Kidney (tissue), 13 donors: ENCODE measurements at regions not wholly inside any gene's neighbourhood (a gene's known extent, or its start where the extent isn't known, plus 50 kb on each side); places are given as distances from the start of the nearest gene placed in this dataset.

ENCODE experiments used
- DNase-seq, 5 donors: peaks; one replicate each; pipeline ENCODE4 v3.0.0-alpha.2; 2013 to 2020
- FAIRE-seq: peaks from 2 replicates; lab custom pipeline; 2012; peaks lifted over from hg19 to GRCh38; lab: Jason Lieb, UNC
- H3K27ac ChIP-seq, 2 donors: one replicate each; pipeline ENCODE4 v1.7.0; 2013; ENCODE audit warnings: low read depth in 2 of 2, low read length in 2 of 2, inconsistent platforms in 1 of 2
- H3K27me3 ChIP-seq: one replicate; pipeline ENCODE4 v1.7.1; 2013; ENCODE audit warnings: low read length, inconsistent platforms; ENCODE audit not compliant: control insufficient read depth, insufficient read depth
- H3K36me3 ChIP-seq, 3 donors: one replicate each; pipeline versions ENCODE4 v1.7.0 to v1.7.1; 2013; ENCODE audit warnings: low read length in 3 of 3, control low read depth in 1 of 3, inconsistent platforms in 1 of 3; ENCODE audit not compliant: insufficient read depth in 3 of 3, control insufficient read depth in 2 of 3
- H3K4me1 ChIP-seq, 3 donors: one replicate each; pipeline versions ENCODE4 v1.7.0 to v1.7.1; 2013; ENCODE audit warnings: low read length in 3 of 3, inconsistent platforms in 1 of 3, low read depth in 1 of 3; ENCODE audit not compliant: control insufficient read depth in 2 of 3, insufficient read depth in 2 of 3
- H3K4me3 ChIP-seq, 3 donors: one replicate each; pipeline versions ENCODE4 v1.7.0 to v1.8.1; 2013; ENCODE audit warnings: low read length in 3 of 3, control low read depth in 1 of 3, inconsistent platforms in 1 of 3
- H3K9ac ChIP-seq, 3 donors: one replicate each; pipeline versions ENCODE4 v1.7.0 to v1.7.1; 2013; ENCODE audit warnings: low read length in 3 of 3, control low read depth in 1 of 3, inconsistent platforms in 1 of 3
- H3K9me3 ChIP-seq, 3 donors: one replicate each; pipeline versions ENCODE4 v1.7.0 to v1.7.1; 2013; ENCODE audit warnings: low read length in 3 of 3, control low read depth in 1 of 3, inconsistent platforms in 1 of 3; ENCODE audit not compliant: control insufficient read depth in 2 of 3, insufficient read depth in 1 of 3
- intact Hi-C: fragments of 100-400 bp; cut with DNase I; formaldehyde crosslinking; loops from one replicate; pipeline ENCODE4 v1.11.1; 2022
- TF ChIP-seq, protein P1 (sequence below): IDR thresholded peaks from 3 replicates; pipeline ENCODE4 v1.5.1; 2012; ENCODE audit warnings: mild to moderate bottlenecking, moderate library complexity, borderline replicate concordance; ENCODE audit not compliant: insufficient read depth; ENCODE audit errors: extremely low read depth
- donor health status: control.
- donor health status: control.
- donor health status: control.
- donor health status: control.
- donor health status: control.
- donor health status: DM: yes; HTN: yes; CAD: no.
- donor health status: Normal renal cell carcinoma (clear cell type).

DNA sequence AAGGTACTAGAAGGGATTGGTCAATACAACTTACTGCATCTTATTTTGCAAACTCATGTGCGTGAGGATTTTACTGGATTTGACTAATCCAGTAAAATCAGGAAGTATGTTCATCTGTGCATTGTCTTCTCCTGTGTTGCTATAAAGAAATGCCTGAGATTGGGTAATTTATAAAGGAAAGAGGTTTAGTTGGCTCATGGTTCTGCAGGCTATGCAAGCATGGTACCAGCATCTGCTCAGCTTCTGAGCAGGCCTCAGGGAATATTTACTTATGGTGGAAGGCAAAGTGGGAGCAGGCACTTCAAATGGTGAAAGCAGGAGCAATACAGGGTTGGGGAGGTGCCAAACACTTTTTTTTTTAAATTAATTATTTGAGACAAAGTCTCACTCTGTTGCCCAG, 2199.5 kb upstream of the WWC1 start:
- no peak overlapping the region for H3K27ac ChIP-seq
- no peak overlapping the region for H3K9ac ChIP-seq
- no peaks in the 10 kb centered on the region for H3K27me3 ChIP-seq
- TF ChIP-seq, protein P1, sequence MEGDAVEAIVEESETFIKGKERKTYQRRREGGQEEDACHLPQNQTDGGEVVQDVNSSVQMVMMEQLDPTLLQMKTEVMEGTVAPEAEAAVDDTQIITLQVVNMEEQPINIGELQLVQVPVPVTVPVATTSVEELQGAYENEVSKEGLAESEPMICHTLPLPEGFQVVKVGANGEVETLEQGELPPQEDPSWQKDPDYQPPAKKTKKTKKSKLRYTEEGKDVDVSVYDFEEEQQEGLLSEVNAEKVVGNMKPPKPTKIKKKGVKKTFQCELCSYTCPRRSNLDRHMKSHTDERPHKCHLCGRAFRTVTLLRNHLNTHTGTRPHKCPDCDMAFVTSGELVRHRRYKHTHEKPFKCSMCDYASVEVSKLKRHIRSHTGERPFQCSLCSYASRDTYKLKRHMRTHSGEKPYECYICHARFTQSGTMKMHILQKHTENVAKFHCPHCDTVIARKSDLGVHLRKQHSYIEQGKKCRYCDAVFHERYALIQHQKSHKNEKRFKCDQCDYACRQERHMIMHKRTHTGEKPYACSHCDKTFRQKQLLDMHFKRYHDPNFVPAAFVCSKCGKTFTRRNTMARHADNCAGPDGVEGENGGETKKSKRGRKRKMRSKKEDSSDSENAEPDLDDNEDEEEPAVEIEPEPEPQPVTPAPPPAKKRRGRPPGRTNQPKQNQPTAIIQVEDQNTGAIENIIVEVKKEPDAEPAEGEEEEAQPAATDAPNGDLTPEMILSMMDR: no peak
- no peaks in the 10 kb centered on the region for H3K36me3 ChIP-seq
- H3K4me3 ChIP-seq: no peak overlapping the region
- intact Hi-C loops: no loop called here
- no peak for FAIRE-seq
- no peak for DNase-seq
- no peaks in the 10 kb centered on the region for H3K9me3 ChIP-seq
- H3K4me1 ChIP-seq: no peaks in the 10 kb centered on the region

DNA sequence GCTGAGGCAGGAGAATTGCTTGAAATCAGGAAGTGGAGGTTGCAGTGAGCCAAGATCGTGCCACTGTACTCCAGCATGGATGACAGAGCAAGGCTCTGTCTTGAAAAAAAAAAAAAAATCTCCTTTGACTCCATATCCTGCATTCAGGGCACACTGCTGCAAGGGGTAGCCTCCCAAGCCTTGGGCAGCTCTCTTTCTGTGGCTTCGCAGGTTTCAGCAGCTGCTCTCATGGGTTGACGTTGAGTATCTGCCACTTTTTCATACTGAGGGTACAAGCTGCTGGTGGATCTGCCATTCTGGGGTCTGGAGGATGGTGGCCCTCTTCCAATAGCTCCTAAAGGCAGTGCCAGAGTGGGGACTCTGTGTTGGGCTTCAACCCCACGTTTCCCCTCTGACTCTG, 2198.1 kb upstream of the WWC1 start:
- Histone ChIP-seq H3K9ac (no peak overlapping the region), H3K4me1 (no peaks in the 10 kb centered on the region), H3K27me3 (no peaks in the 10 kb centered on the region), H3K27ac (no peak overlapping the region), H3K4me3 (no peak overlapping the region), H3K9me3 (no peaks in the 10 kb centered on the region), H3K36me3 (no peaks in the 10 kb centered on the region)
- TF ChIP-seq, protein P1: no peak
- DNase-seq (no peak), FAIRE-seq (no peak)
- intact Hi-C loops: no loop called here

DNA sequence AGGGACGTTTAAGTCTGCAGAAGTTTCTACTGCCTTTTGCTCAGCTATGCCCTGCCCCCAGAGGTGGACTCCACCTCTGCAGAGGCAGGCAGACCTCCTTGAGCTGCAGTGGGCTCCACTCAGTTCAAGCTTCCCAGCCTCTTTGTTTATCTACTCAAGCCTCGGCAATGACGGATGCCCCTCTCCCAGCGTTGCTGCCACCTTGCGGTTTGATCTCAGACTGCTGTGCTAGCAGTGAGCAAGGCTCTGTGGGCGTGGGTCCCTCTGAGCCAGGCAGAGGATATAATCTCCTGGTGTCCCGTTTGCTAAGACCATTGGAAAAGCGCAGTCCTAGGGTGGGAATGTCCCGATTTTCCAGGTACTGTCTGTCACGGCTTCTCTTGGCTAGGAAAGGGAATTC, 2188.5 kb upstream of the WWC1 start:
- peak in 1 of 5 donors; percentile 33 for DNase-seq
- no peaks in the 10 kb centered on the region for H3K9me3 ChIP-seq
- H3K36me3 ChIP-seq: no peaks in the 10 kb centered on the region
- TF ChIP-seq, protein P1: no peak
- no peaks in the 10 kb centered on the region for H3K27me3 ChIP-seq
- no peaks in the 10 kb centered on the region for H3K4me1 ChIP-seq
- FAIRE-seq: no peak
- intact Hi-C loops: no loop called here
- no peak overlapping the region for H3K4me3 ChIP-seq
- H3K9ac ChIP-seq: no peak overlapping the region
- no peak overlapping the region for H3K27ac ChIP-seq

DNA sequence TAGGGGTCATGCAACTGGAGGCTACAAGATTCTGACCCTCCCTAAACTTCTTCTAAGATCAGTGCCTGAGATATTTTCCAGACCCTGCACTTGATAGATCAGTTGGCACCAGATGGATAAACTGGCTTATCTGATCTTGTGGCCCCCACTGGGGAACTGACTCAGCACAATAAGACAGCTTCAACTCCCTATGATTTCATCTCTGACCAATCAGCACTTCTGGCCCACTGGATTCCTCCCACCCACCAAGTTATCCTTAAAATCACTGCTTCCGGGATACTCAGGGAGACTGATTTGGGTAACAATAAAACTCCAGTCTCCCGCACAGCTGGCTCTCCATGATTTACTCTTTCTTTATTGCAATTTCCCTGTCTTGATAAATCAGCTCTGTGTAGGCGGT, 2180.4 kb upstream of the WWC1 start:
- no peak for FAIRE-seq

More for the DNA sequence above, 2180.4 kb upstream of the WWC1 start:
- H3K4me3 ChIP-seq: no peak overlapping the region
- TF ChIP-seq, protein P1: no peak
- H3K27ac ChIP-seq: no peak overlapping the region
- intact Hi-C loops: no loop called here
- DNase-seq: no peak
- no peaks in the 10 kb centered on the region for H3K9me3 ChIP-seq
- no peak overlapping the region for H3K9ac ChIP-seq
- no peaks in the 10 kb centered on the region for H3K4me1 ChIP-seq
- H3K27me3 ChIP-seq: no peaks in the 10 kb centered on the region
- no peaks in the 10 kb centered on the region for H3K36me3 ChIP-seq
